ENCODE measurements at regions not wholly inside any gene's neighbourhood (a gene's known extent, or its start where the extent isn't known, plus 50 kb on each side); places are given as distances from the start of the nearest gene placed in this dataset.

- DNase-seq: no peak
Measured at GRCh38 chr13:24085662-24086061, 74.9 kb upstream of the SPATA13 start.

GRCh38 chr13:24086642-24087041, 73.9 kb upstream of the SPATA13 start:
- DNase-seq: no peak

DNA sequence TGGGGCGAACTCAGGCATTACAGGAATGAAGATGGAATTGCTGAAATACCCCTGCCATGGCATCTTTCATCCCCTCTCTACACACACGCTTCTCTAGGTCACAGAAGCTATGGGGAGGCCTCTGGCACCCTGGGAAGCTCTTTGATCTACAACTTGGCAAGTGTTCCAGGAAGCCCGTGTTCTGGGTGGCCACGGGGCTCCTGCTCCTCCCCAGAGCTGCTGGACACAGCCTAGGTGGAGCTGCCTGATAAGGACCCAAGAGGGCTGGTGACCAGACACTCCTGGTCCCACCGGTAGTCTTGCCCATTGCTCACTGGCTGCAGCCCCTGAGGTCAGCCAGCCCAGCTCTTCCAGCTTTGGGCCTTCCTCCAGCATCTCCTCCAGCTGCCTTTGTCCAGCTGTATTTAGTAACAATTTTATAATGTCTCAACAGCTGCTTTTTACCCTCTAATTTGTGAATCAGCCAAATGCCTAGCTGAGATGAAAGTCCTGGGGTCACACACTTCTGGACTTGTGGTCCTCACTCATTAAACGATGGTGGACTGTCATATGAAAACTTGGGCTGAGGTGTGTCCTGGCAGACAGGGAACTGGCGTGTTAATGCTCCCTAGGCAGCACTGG, 72.8 kb upstream of the SPATA13 start:
- no peak for DNase-seq

- no peak for DNase-seq
Measured at GRCh38 chr13:24090049-24090448, 70.5 kb upstream of the SPATA13 start.

GRCh38 chr13:24091080-24091479, 69.4 kb upstream of the SPATA13 start:
- DNase-seq: no peak

DNA sequence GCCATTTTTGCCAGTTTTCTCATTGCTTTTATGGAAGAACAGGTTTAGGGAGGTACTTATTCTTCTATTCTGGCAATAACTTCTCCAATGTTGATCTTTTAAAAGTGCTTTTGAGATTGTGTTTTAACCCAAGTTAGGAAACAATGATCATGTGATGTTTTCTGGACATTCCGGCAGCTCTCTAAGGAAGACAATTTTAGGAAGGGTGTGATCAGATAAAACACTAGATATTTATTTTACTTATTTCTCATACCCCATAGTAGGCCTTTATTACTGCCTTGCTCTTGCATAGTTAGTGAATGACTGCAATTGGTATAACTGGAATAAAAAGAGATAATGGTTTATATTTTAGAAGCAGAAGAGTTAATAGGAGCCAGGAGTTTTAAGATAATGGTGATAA, 68.4 kb upstream of the SPATA13 start:
- no peak for DNase-seq

DNA sequence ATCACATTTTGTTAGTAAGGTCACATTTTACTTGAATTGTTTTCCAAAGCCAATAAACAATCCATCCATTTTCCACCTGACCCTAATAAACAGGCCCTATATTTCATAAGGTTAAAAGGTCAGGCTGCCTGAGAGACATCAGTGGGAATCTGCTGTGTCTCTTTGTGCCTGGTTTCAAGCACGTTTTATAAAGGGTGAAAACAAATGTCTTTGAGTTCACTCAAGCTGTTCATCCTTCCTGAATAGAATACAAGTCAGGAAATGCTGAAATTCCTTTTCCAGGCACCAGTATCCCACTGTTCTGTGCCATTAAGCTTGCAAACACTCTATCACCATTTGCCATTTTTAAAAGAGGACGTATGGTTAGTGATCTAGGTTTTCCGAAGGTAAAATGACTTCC, 67.5 kb upstream of the SPATA13 start:
- no peak for DNase-seq

DNA sequence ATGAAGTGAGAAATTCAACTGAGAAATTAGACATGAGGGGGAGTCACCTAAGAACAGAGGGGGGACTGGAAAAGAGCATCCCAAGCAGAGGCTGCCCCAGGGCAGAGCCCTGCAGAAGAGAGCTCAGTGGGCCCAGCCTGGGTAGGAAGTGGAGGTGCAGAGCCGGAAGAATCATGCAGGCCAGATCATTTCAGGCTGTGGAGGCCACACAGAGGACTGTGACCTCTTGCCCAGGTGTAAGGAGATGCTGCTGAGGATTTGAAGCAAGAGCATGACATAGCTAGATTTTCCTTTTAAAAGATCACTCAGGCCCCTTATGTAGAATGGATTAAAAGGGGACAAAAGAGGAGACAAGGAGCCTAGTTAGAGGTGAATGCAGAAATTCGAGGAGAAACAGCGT, 63.9 kb upstream of the SPATA13 start:
- DNase-seq: no peak

DNA sequence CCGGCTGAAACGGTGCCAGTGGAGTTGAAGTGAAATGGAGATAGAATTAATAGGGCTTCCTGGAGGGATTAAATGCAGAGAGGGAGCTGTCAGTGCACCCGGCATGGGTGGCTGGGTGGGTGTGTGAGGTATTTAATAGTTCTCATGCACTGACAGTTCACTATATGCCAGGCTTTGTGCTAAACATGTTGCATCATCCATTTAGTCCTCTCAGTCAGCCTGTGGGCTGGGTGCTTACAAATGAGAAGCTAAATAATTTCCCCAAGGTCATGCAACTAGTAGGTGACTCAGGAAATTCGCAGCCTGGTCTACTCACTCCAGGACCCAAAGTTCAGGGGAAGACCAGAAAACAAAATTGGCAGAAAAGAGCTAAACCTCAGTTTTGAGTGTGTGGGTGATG, 63.5 kb upstream of the SPATA13 start:
- no peak for DNase-seq

- no peak for DNase-seq
Measured at GRCh38 chr13:24097667-24098066, 62.9 kb upstream of the SPATA13 start.

DNA sequence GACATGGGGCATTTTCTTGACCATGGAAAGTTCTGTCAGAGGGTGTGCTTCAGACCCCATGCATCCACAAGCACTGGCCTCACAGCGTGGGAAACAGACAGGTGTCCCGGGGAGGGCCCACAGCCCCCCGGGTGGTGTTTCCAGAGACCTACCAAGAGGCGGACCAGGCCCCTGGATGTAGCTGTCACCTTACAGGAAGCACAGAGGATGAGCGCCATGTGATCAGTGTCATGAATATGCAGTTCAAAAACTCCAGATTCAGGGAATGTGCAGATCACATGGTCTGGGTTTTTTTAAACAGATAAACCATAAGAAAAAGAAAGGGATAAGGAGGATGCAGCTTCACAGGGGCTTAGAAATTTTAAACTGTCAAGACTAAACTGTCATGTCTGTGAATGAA, 61.0 kb upstream of the SPATA13 start:
- DNase-seq: no peak

DNA sequence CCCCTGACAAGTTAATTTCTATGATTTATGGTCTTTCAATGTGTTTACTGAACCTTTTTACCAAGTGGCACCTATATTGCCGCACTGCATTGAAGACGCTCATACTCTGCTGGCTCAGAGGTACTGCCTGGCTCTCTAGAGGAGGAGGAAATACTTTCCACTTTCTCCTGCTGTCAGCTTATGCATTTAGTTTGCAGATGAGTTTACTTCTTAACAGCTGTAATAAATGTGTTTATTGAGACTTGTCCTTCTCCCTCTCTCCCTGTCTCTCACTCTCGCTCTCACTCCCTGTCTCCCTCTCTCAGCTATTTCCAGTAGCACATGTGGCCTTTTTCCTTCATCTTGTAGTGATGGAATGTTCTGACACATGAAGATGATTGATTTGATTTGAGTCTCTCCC, 60.3 kb upstream of the SPATA13 start:
- DNase-seq: no peak

DNA sequence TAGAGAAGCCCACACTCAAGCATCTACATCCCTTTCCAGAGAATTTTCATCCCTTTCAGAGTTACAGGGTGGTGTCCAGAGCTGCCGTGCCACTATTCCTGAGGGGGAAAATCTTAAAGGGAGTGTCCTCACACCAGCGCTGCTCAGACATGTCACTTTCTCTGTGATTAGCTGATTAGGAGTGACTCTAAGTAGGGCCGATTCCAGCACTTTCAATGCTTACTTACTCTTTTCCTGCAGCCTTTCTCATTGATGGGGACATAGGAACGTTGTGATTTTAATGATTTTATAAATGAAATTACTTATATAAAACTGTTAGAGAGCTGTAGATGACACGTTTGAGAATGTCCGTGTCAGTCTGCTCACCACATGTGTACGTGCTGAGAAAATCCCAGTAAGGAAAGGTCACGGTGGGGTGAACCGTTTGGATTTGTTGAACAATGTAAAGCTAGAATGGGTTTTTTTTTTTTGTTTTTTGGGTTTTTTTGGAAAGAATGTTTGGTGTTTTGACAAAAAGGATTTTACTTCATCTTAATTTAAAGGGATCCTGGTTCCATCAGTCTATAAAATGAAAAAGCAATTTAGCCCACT, 56.6 kb upstream of the SPATA13 start:
- no peak for DNase-seq

DNA sequence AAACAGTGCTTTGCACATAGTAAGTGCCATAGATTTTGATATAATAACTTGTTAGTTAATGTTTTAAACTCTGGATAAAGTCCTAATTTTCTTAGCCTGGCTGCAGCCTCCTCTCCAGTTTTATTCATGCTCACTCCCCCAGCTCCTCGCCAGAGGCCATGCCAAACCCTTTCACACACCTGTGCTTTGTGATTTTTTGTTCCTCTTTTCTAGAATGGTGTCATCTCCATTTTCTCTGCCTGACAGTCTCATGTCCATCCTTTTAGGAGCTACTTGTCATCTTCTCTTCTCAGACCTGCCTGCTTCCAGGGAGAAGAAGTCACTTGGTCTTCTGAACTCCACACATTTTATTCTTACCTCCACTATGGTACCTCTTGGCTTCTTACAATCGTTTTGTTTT, 55.8 kb upstream of the SPATA13 start:
- DNase-seq: no peak

DNA sequence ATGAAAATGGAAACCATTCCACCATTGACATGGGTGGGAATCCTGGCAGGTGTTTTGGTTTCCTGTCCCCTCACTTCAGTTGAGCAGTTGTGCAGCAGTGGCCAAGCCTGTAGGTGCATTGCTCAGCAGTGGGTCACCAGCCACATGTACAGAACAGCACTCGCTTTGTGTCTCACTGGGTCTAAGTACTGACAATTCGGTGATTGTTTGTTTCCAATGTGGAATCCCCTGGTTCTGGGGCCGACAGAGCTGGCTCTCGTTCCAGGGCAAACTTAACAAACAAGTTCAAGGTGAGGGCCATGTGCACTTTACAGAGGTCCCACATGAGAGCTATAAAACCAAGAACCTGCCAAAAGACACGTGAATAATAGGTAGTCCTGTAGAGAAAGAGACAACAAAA, 54.1 kb upstream of the SPATA13 start:
- no peak for DNase-seq

- DNase-seq: no peak
Measured at GRCh38 chr13:24107955-24108614, 52.4 kb upstream of the SPATA13 start.

- no peak for DNase-seq
Measured at GRCh38 chr13:24108615-24108965, 51.9 kb upstream of the SPATA13 start.

GRCh38 chr13:24110011-24110410, 50.5 kb upstream of the SPATA13 start:
- no peak for DNase-seq
